ENCODE measurements at regions not wholly inside any gene's neighbourhood (a gene's known extent, or its start where the extent isn't known, plus 50 kb on each side); places are given as distances from the start of the nearest gene placed in this dataset.
A peak's percentile ranks its signal among the peaks of the same experiment; 100 is the strongest.

DNA sequence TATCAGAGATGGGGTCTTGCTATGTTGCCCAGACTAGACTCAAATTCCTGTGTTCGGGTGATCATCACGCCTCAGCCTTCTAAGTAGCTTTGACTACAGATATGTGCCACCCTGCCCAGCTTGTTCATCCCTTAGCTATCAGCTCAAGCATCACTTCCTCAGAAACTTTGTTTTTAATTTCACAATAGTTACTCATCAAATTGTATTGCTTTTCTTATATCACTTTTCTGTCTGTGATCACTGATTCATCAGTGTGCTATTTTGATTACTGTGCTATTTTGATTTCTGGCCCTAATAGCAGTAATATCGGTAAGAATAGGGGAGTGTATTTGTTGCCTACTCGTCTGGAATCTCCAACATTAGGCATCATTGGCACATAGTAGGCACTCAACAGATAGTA lies 878.6 kb upstream of the PCDH20 start:
- Histone ChIP-seq H3K9me2 (replicated peaks; ENCODE audit: insufficient read depth, low read length) (no peaks in the 10 kb centered on the region), H3K4me2 (ENCODE audit: low read depth, low read length, poor library complexity, severe bottlenecking) (no peak overlapping the region), H3F3A (ENCODE audit: insufficient read depth) (no peaks in the 10 kb centered on the region), H3K4me3 (ENCODE audit: insufficient read depth, low read length, poor library complexity, severe bottlenecking) (no peak overlapping the region), H3K27me3 (ENCODE audit: low read length) (no peaks in the 10 kb centered on the region), H3K36me3 (ENCODE audit: low read length) (no peaks in the 10 kb centered on the region; the same call in 1 of the 2 replicates), H3K9me3 (ENCODE audit: insufficient read depth, low read length) (peaks cover 13% of the 10 kb centered on the region; the same call in 1 of the 2 replicates), H3K9ac (ENCODE audit: low read length) (no peak overlapping the region), H3K27ac (ENCODE audit: low read depth, low read length) (no peak overlapping the region), H2AFZ (ENCODE audit: low read depth, low read length, severe bottlenecking) (no peak overlapping the region), H4K20me1 (ENCODE audit: low read depth, low read length) (no peaks in the 10 kb centered on the region), H3K79me2 (ENCODE audit: insufficient read depth, low read length) (no peaks in the 10 kb centered on the region)
- no peak for TF ChIP-seq EZH2phosphoT487 (conservative IDR thresholded peaks at IDR 0.05; ENCODE audit: low read length)
- TF ChIP-seq, protein P1, sequence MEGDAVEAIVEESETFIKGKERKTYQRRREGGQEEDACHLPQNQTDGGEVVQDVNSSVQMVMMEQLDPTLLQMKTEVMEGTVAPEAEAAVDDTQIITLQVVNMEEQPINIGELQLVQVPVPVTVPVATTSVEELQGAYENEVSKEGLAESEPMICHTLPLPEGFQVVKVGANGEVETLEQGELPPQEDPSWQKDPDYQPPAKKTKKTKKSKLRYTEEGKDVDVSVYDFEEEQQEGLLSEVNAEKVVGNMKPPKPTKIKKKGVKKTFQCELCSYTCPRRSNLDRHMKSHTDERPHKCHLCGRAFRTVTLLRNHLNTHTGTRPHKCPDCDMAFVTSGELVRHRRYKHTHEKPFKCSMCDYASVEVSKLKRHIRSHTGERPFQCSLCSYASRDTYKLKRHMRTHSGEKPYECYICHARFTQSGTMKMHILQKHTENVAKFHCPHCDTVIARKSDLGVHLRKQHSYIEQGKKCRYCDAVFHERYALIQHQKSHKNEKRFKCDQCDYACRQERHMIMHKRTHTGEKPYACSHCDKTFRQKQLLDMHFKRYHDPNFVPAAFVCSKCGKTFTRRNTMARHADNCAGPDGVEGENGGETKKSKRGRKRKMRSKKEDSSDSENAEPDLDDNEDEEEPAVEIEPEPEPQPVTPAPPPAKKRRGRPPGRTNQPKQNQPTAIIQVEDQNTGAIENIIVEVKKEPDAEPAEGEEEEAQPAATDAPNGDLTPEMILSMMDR (IDR thresholded peaks at IDR 0.05; ENCODE audit: insufficient read depth, low read length, poor library complexity, severe bottlenecking), result no peak

DNA sequence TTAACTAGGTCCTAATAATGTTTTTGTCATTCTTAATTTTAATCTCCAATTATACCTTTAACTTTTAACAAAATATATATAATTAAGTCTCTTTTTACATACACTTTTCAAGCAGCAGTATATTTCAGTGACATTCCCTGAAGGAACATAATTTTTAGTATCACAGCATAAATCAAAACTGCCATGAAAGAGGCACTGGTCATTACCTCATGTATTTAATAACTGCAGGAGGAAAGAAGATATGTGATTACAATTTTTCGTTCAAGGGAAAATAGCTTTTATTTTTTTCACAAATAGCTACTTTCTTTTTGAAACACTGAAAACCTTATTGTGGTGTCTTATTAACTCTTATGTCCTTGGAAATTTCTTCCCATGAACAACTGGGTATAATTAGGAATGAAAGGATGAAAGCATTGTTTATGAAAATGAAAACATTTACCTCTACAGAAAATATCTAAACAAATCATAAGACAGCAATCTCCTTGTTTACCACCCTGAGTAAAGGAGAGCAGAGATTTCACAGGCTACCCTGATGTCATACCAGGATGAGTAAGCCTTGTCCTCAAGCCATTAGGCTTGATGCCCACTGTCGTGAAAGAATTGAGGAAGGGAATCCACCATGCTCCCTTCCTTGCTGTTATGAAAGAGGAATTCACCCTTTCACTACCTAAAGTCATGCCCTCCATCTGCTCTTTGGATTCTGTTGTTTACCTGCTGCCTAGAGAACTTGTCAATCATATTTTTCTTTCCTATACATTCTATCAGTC lies 877.2 kb upstream of the PCDH20 start:
- H3K9me3 ChIP-seq (ENCODE audit: insufficient read depth, low read length), result peaks cover 13% of the 10 kb centered on the region; the same call in 1 of the 2 replicates
- H3K27ac ChIP-seq (ENCODE audit: low read depth, low read length), result no peak overlapping the region
- peak overlapping the region; percentile 22 for H3K4me2 ChIP-seq (ENCODE audit: low read depth, low read length, poor library complexity, severe bottlenecking)
- no peak overlapping the region for H3K4me3 ChIP-seq (ENCODE audit: insufficient read depth, low read length, poor library complexity, severe bottlenecking)
- H2AFZ ChIP-seq (ENCODE audit: low read depth, low read length, severe bottlenecking), result peak overlapping the region; percentile 88
- H3K27me3 ChIP-seq (ENCODE audit: low read length), result no peaks in the 10 kb centered on the region
- H4K20me1 ChIP-seq (ENCODE audit: low read depth, low read length), result no peaks in the 10 kb centered on the region
- no peaks in the 10 kb centered on the region for H3K9me2 ChIP-seq (replicated peaks; ENCODE audit: insufficient read depth, low read length)
- H3K79me2 ChIP-seq (ENCODE audit: insufficient read depth, low read length), result no peaks in the 10 kb centered on the region
- H3F3A ChIP-seq (ENCODE audit: insufficient read depth), result no peaks in the 10 kb centered on the region
- TF ChIP-seq, protein P1 (IDR thresholded peaks at IDR 0.05; ENCODE audit: insufficient read depth, low read length, poor library complexity, severe bottlenecking), result no peak
- no peak for TF ChIP-seq EZH2phosphoT487 (conservative IDR thresholded peaks at IDR 0.05; ENCODE audit: low read length)
- no peaks in the 10 kb centered on the region for H3K36me3 ChIP-seq (ENCODE audit: low read length)
- H3K9ac ChIP-seq (ENCODE audit: low read length), result no peak overlapping the region

DNA sequence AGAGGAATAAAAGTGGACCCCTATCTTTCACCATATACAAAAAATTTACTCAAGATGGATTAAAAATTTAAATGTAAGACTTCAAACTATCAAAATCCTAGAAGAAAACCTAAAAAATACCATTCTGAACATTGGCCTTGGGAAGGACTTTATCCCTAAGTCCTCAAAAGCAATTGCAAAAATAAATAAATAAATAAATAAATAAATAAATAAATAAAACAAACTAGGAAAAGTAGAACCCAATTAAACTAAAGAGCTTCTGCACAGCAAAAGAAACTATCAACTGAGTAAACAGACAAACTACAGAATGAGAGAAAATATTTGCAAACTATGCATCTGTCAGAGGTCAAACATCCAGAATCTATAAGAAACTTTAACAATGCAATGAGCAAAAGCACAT lies 874.9 kb upstream of the PCDH20 start:
- Histone ChIP-seq H3K9me2 (replicated peaks; ENCODE audit: insufficient read depth, low read length) (no peaks in the 10 kb centered on the region), H3K4me3 (ENCODE audit: insufficient read depth, low read length, poor library complexity, severe bottlenecking) (no peak overlapping the region), H4K20me1 (ENCODE audit: low read depth, low read length) (no peaks in the 10 kb centered on the region), H3F3A (ENCODE audit: insufficient read depth) (no peaks in the 10 kb centered on the region), H3K4me2 (ENCODE audit: low read depth, low read length, poor library complexity, severe bottlenecking) (no peak overlapping the region), H3K27ac (ENCODE audit: low read depth, low read length) (no peak overlapping the region), H3K9ac (ENCODE audit: low read length) (no peak overlapping the region), H3K36me3 (ENCODE audit: low read length) (no peaks in the 10 kb centered on the region), H3K27me3 (ENCODE audit: low read length) (no peaks in the 10 kb centered on the region), H3K79me2 (ENCODE audit: insufficient read depth, low read length) (no peaks in the 10 kb centered on the region), H2AFZ (ENCODE audit: low read depth, low read length, severe bottlenecking) (no peak overlapping the region), H3K9me3 (ENCODE audit: insufficient read depth, low read length) (peaks cover 13% of the 10 kb centered on the region; the same call in 1 of the 2 replicates)
- no peak for TF ChIP-seq EZH2phosphoT487 (conservative IDR thresholded peaks at IDR 0.05; ENCODE audit: low read length)
- TF ChIP-seq, protein P1 (IDR thresholded peaks at IDR 0.05; ENCODE audit: insufficient read depth, low read length, poor library complexity, severe bottlenecking), result no peak

Measured in SU-DHL-6 (cell line).